GM19240 (cell line): ENCODE measurements at regions not wholly inside any gene's neighbourhood (a gene's known extent, or its start where the extent isn't known, plus 50 kb on each side); places are given as distances from the start of the nearest gene placed in this dataset.
"Not testable (repeated sequence)": the region's sequence is repeated elsewhere in the genome, so short reads cannot be mapped to it uniquely, and the experiment has no call there.

Experiments
- DNase-seq: peaks from one replicate; pipeline ENCODE4 v3.0.0; 2011; ENCODE audit warnings: low spot score; ENCODE audit not compliant: insufficient read length

- no peak for DNase-seq
Measured at GRCh38 chr13:33340631-33341030, 55.1 kb upstream of the STARD13 start.

GRCh38 chr13:33341861-33342452 lies 56.4 kb upstream of the STARD13 start:
- no peak for DNase-seq

DNA sequence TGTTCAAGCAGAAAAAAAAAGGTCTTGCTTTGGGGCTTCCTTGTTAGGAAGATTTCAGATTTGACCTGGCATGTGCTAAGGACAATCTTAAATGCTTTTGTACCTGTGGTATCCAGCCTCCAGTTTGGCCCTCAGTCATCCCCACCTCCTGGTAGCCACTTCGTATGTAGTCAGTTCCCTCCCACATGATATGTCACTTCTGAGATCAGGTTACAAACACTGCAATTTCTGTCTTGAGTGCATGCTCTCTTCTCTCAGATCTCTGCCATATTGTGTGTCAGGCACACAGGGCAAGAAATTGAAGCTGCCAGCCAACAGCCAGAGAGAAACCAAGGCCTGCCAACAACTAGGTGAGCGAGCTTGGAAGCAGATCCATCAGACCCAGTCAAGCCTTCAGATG lies 60.3 kb upstream of the STARD13 start:
- DNase-seq, result no peak

DNA sequence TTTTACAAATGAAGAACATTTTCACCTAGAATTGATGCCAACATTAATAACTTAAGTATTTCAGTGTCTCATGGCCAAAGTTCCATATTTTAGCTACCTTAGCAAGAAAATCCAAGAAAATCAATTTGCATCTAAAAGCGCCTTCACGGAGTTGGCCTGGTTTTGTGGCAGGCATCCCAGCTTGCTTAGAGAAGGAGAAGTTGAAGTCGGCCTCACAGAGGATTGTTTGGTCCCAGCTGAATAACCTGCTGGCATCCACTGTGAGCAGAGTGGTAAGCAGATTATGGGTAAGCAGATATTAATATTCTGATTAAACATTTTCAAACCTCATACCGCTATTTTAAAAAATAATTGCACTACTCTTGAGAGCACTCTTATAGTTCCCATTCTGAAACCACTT lies 62.3 kb upstream of the STARD13 start:
- no peak for DNase-seq

DNA sequence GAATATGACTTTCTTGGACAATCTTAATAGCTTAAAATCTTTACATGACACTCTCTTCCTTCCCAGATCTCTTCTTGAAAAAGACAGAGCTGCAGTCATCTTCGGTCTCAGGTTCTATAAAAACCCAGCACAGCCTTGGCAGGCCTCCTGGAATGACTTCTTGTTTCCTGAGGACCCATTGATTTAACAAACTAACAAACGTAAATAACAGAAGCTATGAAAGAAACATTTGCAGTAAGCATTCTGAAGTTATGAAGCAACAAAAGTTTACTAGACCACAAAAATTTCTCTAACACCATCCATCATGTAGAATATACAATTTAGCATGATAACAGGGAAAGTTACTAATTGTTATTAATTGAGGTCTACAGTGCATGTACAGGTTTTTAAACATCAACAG lies 62.8 kb upstream of the STARD13 start:
- DNase-seq, result no peak

GRCh38 chr13:33349288-33349985 lies 63.9 kb upstream of the STARD13 start:
- no peak for DNase-seq

DNA sequence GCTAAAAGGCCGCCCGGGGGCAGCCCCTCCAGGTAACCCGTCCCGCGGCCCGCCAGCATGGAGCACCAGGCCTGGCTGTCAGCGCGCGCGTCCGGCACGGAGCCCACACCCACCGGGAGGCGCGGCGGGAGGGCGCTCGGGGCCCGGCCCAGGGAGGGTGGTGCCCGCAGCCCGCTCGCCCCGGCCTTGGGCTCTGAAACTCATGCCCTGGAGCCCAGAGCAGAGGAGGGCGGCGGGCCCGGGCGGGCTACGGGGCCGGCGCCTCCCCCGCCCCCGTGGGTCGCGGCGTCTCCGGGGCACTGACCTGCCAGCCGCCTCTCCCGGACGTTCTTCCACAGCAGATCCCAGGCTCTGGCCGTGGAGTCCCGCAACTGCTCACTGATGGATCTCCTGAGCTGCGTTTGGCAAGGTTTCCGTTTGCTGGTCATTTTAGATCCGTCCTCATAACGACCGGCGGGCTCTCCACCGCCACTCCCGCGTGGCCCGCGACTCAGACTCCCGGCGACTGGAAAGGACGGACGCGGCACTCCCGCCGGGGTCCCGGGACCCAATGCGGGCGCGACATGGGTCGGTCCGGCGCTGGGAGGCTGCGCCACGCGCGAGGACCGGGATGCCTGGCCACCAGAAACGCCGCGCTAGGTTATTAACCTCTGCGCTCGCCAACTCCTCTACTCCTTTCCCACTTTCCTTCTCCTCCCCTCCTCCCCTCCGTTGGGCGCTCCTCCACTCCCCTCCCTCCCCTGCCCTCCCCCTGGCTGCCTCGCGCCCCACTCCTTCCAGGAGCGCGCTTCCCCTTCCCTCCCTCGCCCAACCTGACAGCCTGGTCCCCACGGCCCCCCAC lies 64.7 kb upstream of the STARD13 start:
- DNase-seq, result no peak

- DNase-seq, result no peak
Measured at GRCh38 chr13:33351319-33351718, 65.8 kb upstream of the STARD13 start.

- no peak for DNase-seq
Measured at GRCh38 chr13:33352041-33352440, 66.5 kb upstream of the STARD13 start.

DNA sequence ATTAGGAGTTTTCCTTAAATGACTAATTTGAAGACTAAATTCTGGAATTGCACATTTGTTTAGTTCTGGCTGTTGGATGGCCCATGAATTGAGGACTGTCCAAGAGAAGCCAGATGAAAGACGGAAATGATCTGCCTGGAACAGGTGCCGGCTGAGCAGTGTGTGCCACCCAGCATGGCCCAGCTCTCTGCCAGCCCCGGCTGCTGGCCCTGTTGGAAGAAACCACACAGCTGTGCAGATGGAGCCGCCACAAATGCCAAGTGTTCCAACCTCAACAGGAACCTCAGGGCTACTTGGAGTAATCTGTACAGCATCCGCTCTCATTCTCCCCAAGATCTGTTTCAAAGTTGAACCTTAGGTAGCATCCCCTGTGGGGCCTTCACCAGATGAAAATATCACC lies 67.0 kb upstream of the STARD13 start:
- no peak for DNase-seq

GRCh38 chr13:33353210-33353609 lies 67.7 kb upstream of the STARD13 start:
- no peak for DNase-seq

- no peak for DNase-seq
Measured at GRCh38 chr13:33353646-33354045, 68.1 kb upstream of the STARD13 start.

- DNase-seq, result no peak
Measured at GRCh38 chr13:33355201-33355895, 69.8 kb upstream of the STARD13 start.

- DNase-seq, result not testable (repeated sequence)
Measured at GRCh38 chr13:33358076-33358475, 72.5 kb upstream of the STARD13 start.

DNA sequence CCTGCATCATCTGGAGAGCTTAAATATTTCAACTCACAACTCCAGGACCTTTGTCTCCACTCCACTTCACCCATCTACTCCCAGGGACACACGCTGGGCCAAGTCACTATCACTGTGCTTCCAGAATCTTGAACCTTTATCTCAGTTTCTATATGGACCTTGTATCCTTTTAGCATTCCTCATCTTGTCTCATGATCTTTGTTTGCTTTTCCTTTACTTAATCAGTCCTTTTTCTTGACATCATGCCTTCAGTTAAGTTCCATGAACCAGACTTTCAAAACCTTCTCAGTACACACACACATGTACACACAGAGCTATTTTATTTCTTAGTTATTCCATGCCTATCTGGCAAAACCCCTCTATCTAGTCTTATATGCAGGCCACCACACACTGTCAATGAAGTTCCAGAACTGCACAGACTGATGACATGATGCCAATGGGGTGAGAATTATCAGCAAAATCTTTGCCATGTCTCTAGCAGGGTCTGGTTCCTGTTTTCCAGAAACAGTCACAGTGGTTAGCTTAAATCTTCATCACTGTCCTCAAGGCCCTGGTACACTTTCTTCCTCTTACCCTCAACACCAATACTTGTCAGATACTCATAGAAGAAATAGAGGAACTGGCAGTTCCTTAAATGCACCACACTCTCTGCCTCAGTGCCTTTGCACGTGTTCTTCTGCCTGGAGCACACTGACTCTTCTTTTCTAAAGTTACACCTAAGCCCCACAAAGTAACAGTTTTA lies 77.6 kb upstream of the STARD13 start:
- DNase-seq, result no peak

GRCh38 chr13:33364192-33364591 lies 78.6 kb upstream of the STARD13 start:
- DNase-seq, result no peak

GRCh38 chr13:33366469-33367062 lies 81.0 kb upstream of the STARD13 start:
- DNase-seq, result no peak

DNA sequence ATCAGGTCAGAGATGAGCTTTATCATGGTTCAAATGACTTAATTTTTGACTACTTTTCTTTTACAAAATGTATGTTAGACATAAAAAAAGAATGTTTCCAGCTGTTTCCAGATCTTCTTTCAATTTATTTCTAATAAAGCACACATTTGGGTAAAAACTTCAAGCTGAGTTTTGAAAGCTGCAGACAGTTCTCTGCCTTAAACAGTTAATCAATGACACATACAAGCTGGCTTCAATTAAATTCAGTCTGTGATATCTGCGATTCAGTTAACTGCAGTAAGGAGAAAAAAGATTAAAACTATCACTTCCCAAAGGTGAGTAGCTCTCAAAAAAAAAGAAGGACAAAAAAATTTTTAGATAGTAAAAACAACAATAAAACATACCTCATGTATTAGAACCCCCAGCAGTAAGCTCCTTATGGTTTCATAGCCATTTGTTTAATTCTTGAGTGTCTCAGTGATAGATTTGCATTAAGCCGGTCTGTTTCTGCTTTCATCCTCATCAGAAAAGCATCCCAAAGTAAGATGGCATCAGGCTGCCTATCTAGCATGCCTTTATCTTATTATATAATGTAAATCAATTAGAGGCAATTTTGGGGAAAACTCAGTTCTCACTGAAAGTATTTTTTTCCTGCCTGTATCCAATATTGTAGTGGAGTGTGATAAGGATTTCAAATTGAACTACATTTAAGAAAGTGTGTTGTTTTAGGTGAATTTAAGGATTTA lies 81.8 kb upstream of the STARD13 start:
- no peak for DNase-seq

DNA sequence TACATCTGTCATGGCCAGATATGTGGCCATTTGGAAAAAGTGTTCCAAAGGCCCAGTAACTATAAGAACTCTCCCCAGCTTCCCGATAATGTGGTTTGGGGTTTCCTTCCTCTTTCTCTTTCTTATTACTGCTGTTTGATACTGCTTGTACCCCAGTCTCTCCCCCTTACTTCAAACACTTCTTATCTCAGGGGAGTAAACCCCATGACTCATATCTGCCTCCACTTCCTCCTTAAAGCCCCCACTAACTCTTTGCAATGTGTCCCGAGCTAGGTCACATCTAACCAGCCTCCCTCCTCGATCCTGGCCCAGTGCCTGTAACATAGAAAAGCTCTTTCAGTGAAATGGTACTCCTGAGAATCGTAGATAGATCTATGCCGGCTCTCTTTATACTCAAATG lies 82.4 kb upstream of the STARD13 start:
- no peak for DNase-seq

- DNase-seq, result no peak
Measured at GRCh38 chr13:33369073-33369472, 83.5 kb upstream of the STARD13 start.
